Pons (tissue), 1 donor: ENCODE measurements at regions not wholly inside any gene's neighbourhood (a gene's known extent, or its start where the extent isn't known, plus 50 kb on each side); places are given as distances from the start of the nearest gene placed in this dataset.
"Not testable (repeated sequence)": the region's sequence is repeated elsewhere in the genome, so short reads cannot be mapped to it uniquely, and the experiment has no call there.

Experiments
- DNase-seq: peaks from one replicate; pipeline ENCODE4 v3.0.0-alpha.2; 2016; ENCODE audit warnings: low spot score

DNA sequence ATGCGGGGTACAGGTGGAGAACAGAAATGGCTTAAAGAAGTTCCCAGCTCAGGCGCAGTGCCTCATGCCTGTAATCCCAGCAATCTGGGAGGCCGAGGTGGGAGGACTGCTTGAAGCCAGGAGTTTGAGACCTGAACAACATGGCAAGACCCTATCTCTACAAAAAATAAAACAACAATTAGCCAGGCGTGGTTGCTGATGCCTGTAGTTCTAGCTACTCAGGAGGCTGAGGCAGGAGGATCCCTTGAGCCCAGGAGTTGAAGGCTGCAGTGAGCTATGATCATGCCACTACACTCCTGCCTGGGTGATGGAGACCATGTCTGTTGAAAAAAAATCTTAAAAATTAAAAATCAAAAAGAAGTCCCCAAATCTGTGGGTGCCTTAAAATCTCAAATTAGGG, 228.3 kb upstream of the WSB1 start:
- no peak for DNase-seq

- no peak for DNase-seq
These were observed 227.6 kb upstream of the WSB1 start for GRCh38 chr17:27066315-27066714.

DNA sequence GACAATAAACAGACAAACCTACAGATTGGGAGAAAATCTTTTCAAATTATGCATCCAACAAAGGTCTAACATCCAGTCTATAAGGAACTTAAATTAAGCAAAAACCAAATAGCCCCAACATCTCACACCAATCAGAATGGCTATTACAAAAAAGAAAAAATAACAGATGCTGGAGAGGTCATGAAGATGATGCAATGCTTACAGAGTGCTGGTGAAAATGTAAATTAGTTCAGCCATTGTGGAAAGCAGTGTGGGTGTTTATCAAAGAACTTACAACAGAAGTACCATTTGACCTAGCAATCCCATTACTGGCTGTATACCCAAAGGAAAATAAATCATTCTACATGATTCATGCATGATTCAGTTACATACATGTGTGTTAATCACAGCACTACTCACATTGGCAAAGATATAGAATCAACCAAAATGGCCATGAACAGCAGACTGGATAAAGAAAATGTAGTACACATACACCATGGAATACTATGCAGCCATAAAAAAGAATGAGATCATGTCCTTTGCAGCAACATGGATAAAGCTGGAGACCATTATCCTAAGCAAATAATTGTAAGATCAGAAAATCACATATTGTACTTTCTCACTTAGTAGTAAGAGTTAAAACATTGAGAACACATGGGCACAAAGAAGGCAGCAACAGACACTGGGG, 223.9 kb upstream of the WSB1 start:
- DNase-seq = no peak

DNA sequence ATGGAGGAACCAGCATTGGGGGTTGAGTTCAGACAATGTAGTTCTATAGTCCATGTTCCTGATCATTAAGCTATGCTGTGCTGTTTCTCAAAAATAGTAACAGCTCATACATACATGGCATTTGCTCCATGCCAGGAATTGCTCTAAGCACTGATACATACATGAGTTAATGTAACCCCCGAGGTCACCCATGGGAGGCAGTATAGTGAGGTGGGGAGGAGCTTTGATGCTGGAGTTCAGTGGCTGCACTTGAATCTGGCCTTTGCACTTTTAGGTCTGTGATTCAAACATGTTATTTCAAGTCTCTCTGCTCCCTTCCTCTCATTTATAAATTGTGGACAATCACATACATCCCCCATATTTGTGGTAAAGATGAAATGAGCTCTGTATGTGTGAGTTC, 223.1 kb upstream of the WSB1 start:
- no peak for DNase-seq

DNA sequence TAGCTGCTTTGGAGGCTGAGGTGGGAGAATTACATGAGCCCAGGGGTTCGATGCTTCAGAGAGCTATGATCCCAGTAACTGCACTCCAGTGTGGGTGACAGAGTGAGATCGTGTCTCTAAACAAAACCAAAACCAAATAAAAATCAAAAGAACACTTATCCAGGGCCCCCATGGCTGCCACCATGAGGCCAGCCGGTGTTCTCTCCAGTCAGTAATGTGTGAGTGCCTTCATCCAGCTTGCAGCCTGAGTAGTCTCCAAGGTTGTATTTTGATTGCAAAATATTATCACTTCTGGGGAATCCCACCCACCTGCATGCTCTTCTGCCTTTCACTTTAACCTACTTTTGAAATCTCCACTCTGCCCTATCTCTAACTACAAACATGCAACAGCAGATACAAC, 221.0 kb upstream of the WSB1 start:
- DNase-seq = no peak

GRCh38 chr17:27076814-27077213, 217.1 kb upstream of the WSB1 start:
- no peak for DNase-seq

GRCh38 chr17:27078296-27078695, 215.6 kb upstream of the WSB1 start:
- no peak for DNase-seq

- DNase-seq = no peak
These were observed 214.3 kb upstream of the WSB1 start for GRCh38 chr17:27079660-27080059.

DNA sequence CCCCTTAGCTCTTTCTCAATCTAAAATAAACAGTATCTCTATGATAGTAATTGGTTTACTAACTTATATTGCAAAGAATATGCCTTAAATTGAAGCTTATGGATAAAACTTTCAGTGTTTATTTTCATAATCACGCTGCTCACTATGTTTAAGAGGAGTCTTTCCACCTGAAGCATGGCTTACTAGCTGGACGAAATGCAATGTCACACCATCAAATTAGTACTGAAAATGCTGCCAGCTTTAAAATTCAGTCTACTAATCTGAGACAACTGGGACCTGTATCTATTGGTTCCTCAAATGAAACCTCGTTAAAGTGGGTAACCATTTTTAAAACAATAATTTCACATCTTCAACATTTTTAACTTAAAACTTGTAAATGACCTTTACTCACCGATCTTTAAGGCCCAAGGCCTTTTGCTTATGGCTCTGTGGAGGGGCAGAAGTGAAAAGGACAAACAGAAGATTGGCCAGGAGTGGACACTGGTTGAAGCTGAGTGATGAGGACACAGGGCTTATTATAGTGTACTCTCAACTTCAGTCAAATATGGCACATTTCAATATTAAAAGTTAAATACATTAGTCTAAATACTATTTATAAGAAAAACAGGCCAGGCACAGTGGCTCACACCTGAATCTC, 212.8 kb upstream of the WSB1 start:
- DNase-seq = no peak

DNA sequence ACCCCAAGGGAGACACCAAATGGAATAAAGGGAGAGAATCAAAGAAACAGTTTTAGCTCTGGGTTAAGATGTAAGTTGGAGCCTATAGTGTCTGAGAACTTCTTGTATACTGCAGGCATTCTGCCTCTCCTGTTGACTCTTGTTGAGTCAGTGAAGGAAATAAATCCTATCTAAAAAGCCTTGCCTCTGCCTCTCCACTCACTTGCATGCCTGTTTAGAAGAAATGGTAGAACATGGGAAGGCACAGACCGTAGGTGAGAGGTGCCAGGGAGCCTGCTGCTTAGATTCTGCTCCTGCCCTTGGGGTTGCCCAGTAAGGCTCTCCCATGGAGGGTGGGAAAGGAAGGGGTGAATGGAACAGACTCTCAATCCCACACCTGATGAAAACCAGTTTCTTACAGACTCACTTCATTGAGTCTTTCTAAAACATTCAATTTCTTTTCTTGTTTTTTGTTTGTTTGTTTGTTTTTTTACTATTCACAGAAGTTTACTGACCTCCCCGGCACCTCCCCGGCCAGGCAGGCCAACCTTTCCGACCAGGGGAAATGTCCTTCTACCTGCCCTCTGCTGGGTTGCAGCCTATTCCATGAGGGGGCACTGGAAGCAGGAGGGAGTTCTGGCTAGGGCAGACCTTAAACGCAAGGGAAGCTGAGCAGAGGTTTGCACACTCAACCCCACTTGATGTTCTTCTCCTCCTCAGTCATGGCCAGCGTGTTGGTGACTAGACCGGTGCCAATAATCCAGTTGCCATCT, 211.7 kb upstream of the WSB1 start:
- no peak for DNase-seq

GRCh38 chr17:27082775-27083154, 211.1 kb upstream of the WSB1 start:
- DNase-seq = no peak

- no peak for DNase-seq
These were observed 210.3 kb upstream of the WSB1 start for GRCh38 chr17:27083408-27084185.

GRCh38 chr17:27085517-27085916, 208.4 kb upstream of the WSB1 start:
- DNase-seq = no peak

- no peak for DNase-seq
These were observed 207.4 kb upstream of the WSB1 start for GRCh38 chr17:27086526-27086925.

GRCh38 chr17:27087935-27088766, 205.8 kb upstream of the WSB1 start:
- DNase-seq = no peak

GRCh38 chr17:27088767-27089078, 205.2 kb upstream of the WSB1 start:
- no peak for DNase-seq

- DNase-seq = not testable (repeated sequence)
These were observed 204.6 kb upstream of the WSB1 start for GRCh38 chr17:27089079-27089928.

DNA sequence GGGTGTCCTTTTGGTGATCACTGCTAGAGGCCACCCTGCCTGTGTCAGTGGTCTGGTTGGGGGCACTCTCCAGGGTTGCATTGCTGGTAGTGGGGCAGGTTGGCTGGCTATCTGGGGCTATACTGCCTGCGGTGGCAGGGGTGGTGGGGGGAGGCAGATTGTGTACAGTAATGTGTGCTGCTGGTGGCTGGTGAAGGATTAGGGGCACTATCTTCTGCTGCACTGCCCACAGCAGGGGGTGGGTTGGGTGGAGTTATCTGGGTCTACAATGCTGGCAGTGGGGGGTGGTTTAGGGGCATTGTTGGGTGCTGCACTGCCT, 204.0 kb upstream of the WSB1 start:
- no peak for DNase-seq

DNA sequence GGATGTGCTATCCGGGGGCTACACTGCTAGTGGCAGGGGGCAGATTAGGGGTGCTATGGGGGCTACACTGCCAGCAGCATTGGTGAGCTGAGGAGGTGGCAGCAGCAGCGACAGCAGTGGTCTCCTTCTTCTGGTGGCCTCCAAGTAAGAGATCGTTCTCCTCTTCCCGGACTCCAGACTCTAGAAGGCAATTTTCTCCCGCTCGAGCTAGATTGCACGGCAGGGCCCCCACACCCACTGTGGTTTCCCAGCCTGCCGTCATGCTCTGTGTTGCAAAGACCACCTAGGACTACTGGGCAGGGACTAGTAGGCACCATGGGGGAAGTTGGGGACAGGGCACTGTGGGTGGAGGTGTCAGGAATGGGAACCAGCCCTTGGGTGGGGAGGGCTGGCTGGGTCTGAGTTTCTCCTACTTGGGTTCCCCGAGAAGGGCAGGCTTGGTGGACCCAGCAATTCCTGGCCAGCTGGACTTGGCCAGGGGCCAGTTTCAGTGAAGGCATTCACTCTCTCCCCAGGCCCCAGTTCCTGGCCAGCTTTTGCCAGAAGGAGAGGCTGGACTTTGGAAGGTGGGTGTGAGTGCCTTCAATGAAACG, 203.4 kb upstream of the WSB1 start:
- not testable (repeated sequence) for DNase-seq

- no peak for DNase-seq
These were observed 202.8 kb upstream of the WSB1 start for GRCh38 chr17:27091043-27091497.

DNA sequence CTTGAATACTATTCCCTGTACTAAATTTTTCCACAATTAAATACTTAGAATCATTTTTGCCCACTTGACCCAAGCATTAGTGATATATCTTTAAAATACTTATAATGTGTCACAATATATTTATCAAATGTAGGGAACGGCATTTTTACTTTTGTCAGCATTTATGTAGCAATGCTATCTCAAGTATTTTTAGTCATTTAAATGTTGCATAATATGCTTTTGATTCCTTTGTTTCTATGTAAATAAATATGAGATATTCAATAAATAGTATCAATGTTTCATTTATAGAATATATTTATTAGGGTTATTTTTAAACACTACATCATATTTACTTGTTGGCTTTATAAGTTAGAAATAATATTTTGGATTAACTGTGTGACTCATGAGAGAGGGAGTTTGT, 199.7 kb upstream of the WSB1 start:
- not testable (repeated sequence) for DNase-seq
